GM12878 (cell line): ENCODE measurements at regions not wholly inside any gene's neighbourhood (a gene's known extent, or its start where the extent isn't known, plus 50 kb on each side); places are given as distances from the start of the nearest gene placed in this dataset.

ENCODE experiments used
- ATAC-seq: fragments of 200-7000 bp; cut with Tn5 transposase; 3 replicates; pipeline ENCODE4 v1.9.1; 2020; ENCODE audit warnings: mild to moderate bottlenecking, moderate library complexity
- BruUV-seq: library from RNA; stranded (reverse); fragments of 400-500 nt; replicated peaks from 2 replicates; lab custom pipeline; 2021; lab: Mats Ljungman, UMichigan
- CTCF ChIA-PET: fragments of 300-600 bp; sonication (Branson Sonifier 250); formaldehyde crosslinking; extraction: SDS; loops from one replicate; lab custom pipeline; 2021; ENCODE audit warnings: inconsistent platforms; lab: Yijun Ruan, JAX
- POLR2A ChIA-PET: fragments of 350-600 bp; formaldehyde crosslinking; extraction: SDS; loops from one replicate; lab custom pipeline; 2021; ENCODE audit warnings: inconsistent platforms; lab: Charles Lee
- RAD21 ChIA-PET: fragments of 300-600 bp; sonication (Branson Sonifier 250); formaldehyde crosslinking; loops from one replicate; lab custom pipeline; 2023; ENCODE audit warnings: antibody characterized with exemption; ENCODE audit not compliant: unreplicated experiment; lab: Charles Lee
- SMC1A ChIA-PET: fragments of 300-600 bp; sonication (Branson Sonifier 250); formaldehyde crosslinking; loops from one replicate; lab custom pipeline; 2023; ENCODE audit not compliant: unreplicated experiment, uncharacterized antibody; lab: Charles Lee
- DNase-seq: peaks from one replicate; pipeline ENCODE4 v3.0.0-alpha.2; 2011; ENCODE audit warnings: low read depth, low spot score
- FAIRE-seq: peaks from 3 replicates; lab custom pipeline; 2011; peaks lifted over from hg19 to GRCh38; lab: Jason Lieb, UNC
- H2AFZ ChIP-seq: 2 replicates; pipeline ENCODE4 v1.6.0; 2011; ENCODE audit warnings: low read depth, low read length, control low read depth; ENCODE audit not compliant: control insufficient read depth
- H3K27ac ChIP-seq: 2 replicates; pipeline ENCODE4 v1.5.1; 2011; ENCODE audit warnings: control low read depth; ENCODE audit not compliant: control insufficient read depth, insufficient read depth
- H3K27me3 ChIP-seq, 2 experiments: replicated peaks in 1 of 2; 2 replicates each; pipeline versions ENCODE4 v1.6.0 to v1.6.1; 2011; ENCODE audit warnings: low read length in 1 of 2; ENCODE audit not compliant: control insufficient read depth in 2 of 2, insufficient read depth in 2 of 2
- H3K36me3 ChIP-seq, 2 experiments: 2 replicates each; pipeline ENCODE4 v1.5.1; 2011; ENCODE audit warnings: low read length in 1 of 2; ENCODE audit not compliant: control insufficient read depth in 2 of 2, insufficient read depth in 2 of 2
- H3K4me1 ChIP-seq: 2 replicates; pipeline ENCODE4 v1.6.1; 2011; ENCODE audit warnings: mild to moderate bottlenecking, low read length, moderate library complexity, mixed read lengths; ENCODE audit not compliant: control insufficient read depth, insufficient read depth
- H3K4me2 ChIP-seq: 2 replicates; pipeline ENCODE4 v1.6.0; 2011; ENCODE audit warnings: control low read depth; ENCODE audit not compliant: control insufficient read depth, insufficient read depth
- H3K4me3 ChIP-seq: fragments of 200-600 bp; sonication (generic); 2 replicates; pipeline ENCODE4 v1.5.1; 2016
- H3K79me2 ChIP-seq: 2 replicates; pipeline ENCODE4 v1.6.0; 2011; ENCODE audit warnings: low read length; ENCODE audit not compliant: control insufficient read depth, insufficient read depth
- H3K9ac ChIP-seq: 2 replicates; pipeline ENCODE4 v1.8.0; 2011; ENCODE audit warnings: low read length, control low read depth, mixed read lengths; ENCODE audit not compliant: control insufficient read depth, insufficient read depth
- H3K9me3 ChIP-seq: replicated peaks from 3 replicates; pipeline ENCODE4 v1.5.1; 2011; ENCODE audit warnings: mild to moderate bottlenecking, low read length; ENCODE audit not compliant: control insufficient read depth, insufficient read depth
- H4K20me1 ChIP-seq: 2 replicates; pipeline ENCODE4 v1.6.0; 2011; ENCODE audit not compliant: control insufficient read depth, insufficient read depth
- CBFB ChIP-seq: IDR thresholded peaks from 2 replicates; pipeline ENCODE4 v1.6.1; 2016; ENCODE audit warnings: antibody characterized with exemption, low read depth
- ESRRA ChIP-seq: IDR thresholded peaks from 2 replicates; pipeline ENCODE4 v1.6.1; 2012; ENCODE audit warnings: mild to moderate bottlenecking, low read length, improper control_type of control experiment
- GABPA ChIP-seq: IDR thresholded peaks from 2 replicates; pipeline ENCODE4 v1.6.1; 2014; ENCODE audit warnings: antibody characterized with exemption, low read depth, mild to moderate bottlenecking, inconsistent platforms
- GATAD2B ChIP-seq: fragments of 450-650 bp; conservative IDR thresholded peaks from 2 replicates; pipeline ENCODE4 v1.6.1; 2017; ENCODE audit warnings: low read depth, mild to moderate bottlenecking, moderate library complexity
- KAT2A ChIP-seq: conservative IDR thresholded peaks from 2 replicates; pipeline ENCODE4 v1.6.1; 2011; ENCODE audit warnings: low read depth, low read length; ENCODE audit not compliant: control insufficient read depth
- POLR2A ChIP-seq: IDR thresholded peaks from 2 replicates; pipeline ENCODE4 v1.6.1; 2011; ENCODE audit warnings: low read depth, mild to moderate bottlenecking, low read length
- RBBP5 ChIP-seq: fragments of 200-600 bp; sonication (generic); conservative IDR thresholded peaks from 2 replicates; pipeline ENCODE4 v1.6.1; 2016
- RCOR1 ChIP-seq: conservative IDR thresholded peaks from 2 replicates; pipeline ENCODE4 v1.6.1; 2012; ENCODE audit warnings: low read depth, low read length, improper control_type of control experiment
- SMARCA5 ChIP-seq: fragments of 450-650 bp; IDR thresholded peaks from 2 replicates; pipeline ENCODE4 v1.6.1; 2017; ENCODE audit warnings: mild to moderate bottlenecking
- SUPT20H ChIP-seq: IDR thresholded peaks from 2 replicates; pipeline ENCODE4 v1.6.1; 2011; ENCODE audit warnings: low read depth, mild to moderate bottlenecking, low read length, moderate library complexity, borderline replicate concordance; ENCODE audit not compliant: control insufficient read depth
- TCF12 ChIP-seq: IDR thresholded peaks from 2 replicates; pipeline ENCODE4 v1.6.1; 2011; ENCODE audit warnings: low read depth, mild to moderate bottlenecking, low read length
- WGBS: methylation state at CpG from one replicate; pipeline ENCODE4 v1.1.6; 2016; ENCODE audit warnings: low lambda C conversion rate; ENCODE audit not compliant: insufficient replicate concordance, insufficient coverage; ENCODE audit errors: missing lambda C conversion rate; 5-methylcytosine and 5-hydroxymethylcytosine counted together
- in situ Hi-C: fragments of 300-500 bp; cut with MboI; formaldehyde crosslinking; loops from 9 replicates; pipeline ENCODE4 v1.14.3; 2018; ENCODE audit warnings: mixed read lengths
- intact Hi-C: fragments of 100-400 bp; cut with micrococcal nuclease; formaldehyde crosslinking; loops from one replicate; pipeline ENCODE4 v1.14.2; 2022; ENCODE audit not compliant: unreplicated experiment
- TF ChIP-seq, protein P1 (sequence below): IDR thresholded peaks from 2 replicates; pipeline ENCODE4 v1.6.1; 2012; ENCODE audit warnings: low read depth, low read length, improper control_type of control experiment

DNA sequence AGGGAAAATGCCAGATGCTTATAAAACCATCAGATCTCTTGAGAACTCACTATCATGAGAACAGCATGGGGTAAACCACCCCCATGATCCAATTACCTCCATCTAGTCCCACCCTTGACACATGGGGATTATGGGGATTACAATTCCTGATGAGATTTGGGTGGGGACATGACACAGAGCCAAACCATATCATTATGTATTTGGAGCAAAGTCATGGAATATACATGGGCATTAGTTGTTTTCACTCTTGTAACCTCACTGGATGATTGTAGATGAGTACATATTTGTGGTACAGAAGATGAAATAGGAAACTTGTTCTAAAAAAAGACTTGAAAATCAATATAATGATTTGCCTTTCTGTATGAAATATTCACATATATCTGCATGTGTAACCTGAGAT lies 674.5 kb upstream of the BOD1L1 start (continued):
- no peak for TF ChIP-seq CBFB
- no peak for TF ChIP-seq TCF12
- no peak for TF ChIP-seq KAT2A
- TF ChIP-seq SUPT20H: no peak
- no peak for TF ChIP-seq SMARCA5
- TF ChIP-seq POLR2A: no peak
- TF ChIP-seq, all 136 proteins: peak for 0

DNA sequence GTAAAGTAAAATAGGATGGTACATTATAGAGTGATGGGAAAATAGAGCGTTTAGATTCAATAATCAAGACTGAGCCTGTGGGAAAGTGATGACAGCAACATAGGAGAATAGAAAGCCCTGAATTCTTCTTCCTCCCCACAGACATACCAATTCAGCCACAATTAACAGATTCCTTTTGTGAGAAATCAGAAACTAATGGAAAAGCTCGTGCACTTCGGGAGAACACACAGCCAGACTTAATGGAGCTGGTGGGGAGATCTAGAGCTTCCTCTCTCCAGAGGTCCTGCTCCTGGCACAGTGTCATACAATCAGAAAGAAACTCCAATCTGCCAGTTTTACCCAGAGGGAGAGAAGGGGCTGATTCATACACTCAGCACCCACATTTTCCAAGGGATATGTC lies 676.3 kb upstream of the BOD1L1 start:
- TF ChIP-seq GATAD2B: no peak
- no peak for DNase-seq
- no peaks in the 10 kb centered on the region for H3K4me1 ChIP-seq
- SMC1A ChIA-PET: no interaction called here
- CTCF ChIA-PET: interaction anchor here (0.8 kb wide), 1 partner anchor 10 kb away, joined by 3 read pairs; no protein-coding TSS in a partner anchor
- H3K79me2 ChIP-seq: no peaks in the 10 kb centered on the region
- RAD21 ChIA-PET: no interaction called here
- no peaks in the 10 kb centered on the region for H4K20me1 ChIP-seq
- BruUV-seq: no TSS peak
- no peak overlapping the region for H3K4me3 ChIP-seq
- H3K36me3 ChIP-seq: no peaks in the 10 kb centered on the region
- no peak overlapping the region for H3K4me2 ChIP-seq
- WGBS: 26% methylated on average over 3 of the region's 3 CpGs
- intact Hi-C loops: no loop called here
- FAIRE-seq: no peak
- POLR2A ChIA-PET: no interaction called here
- H3K27me3 ChIP-seq: no peaks in the 10 kb centered on the region
- H2AFZ ChIP-seq: no peak overlapping the region
- no peak overlapping the region for H3K27ac ChIP-seq
- H3K9me3 ChIP-seq: no peaks in the 10 kb centered on the region; the same call in 2 of the 3 replicates
- no peak overlapping the region for H3K9ac ChIP-seq
- no peak for ATAC-seq
- in situ Hi-C loops: no loop called here

- H4K20me1 ChIP-seq: no peaks in the 10 kb centered on the region
- POLR2A ChIA-PET: no interaction called here
- no peak overlapping the region for H3K4me3 ChIP-seq
- no peaks in the 10 kb centered on the region for H3K4me1 ChIP-seq
- FAIRE-seq (no peak), DNase-seq (no peak), ATAC-seq (no peak)
- H3K27ac ChIP-seq: no peak overlapping the region
- H2AFZ ChIP-seq: no peak overlapping the region
- H3K36me3 ChIP-seq: no peaks in the 10 kb centered on the region
- TF ChIP-seq ESRRA (no peak), GABPA (no peak), RBBP5 (no peak), CBFB (no peak), RCOR1 (no peak)
- TF ChIP-seq, protein P1, sequence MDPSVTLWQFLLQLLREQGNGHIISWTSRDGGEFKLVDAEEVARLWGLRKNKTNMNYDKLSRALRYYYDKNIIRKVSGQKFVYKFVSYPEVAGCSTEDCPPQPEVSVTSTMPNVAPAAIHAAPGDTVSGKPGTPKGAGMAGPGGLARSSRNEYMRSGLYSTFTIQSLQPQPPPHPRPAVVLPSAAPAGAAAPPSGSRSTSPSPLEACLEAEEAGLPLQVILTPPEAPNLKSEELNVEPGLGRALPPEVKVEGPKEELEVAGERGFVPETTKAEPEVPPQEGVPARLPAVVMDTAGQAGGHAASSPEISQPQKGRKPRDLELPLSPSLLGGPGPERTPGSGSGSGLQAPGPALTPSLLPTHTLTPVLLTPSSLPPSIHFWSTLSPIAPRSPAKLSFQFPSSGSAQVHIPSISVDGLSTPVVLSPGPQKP: no peak
- no peaks in the 10 kb centered on the region; the same call in 2 of the 3 replicates for H3K9me3 ChIP-seq
- no TSS peak for BruUV-seq
- SMC1A ChIA-PET: no interaction called here
- no peaks in the 10 kb centered on the region for H3K79me2 ChIP-seq
- intact Hi-C loops: no loop called here
- H3K27me3 ChIP-seq: no peaks in the 10 kb centered on the region
- in situ Hi-C loops: no loop called here
- RAD21 ChIA-PET: no interaction called here
- H3K9ac ChIP-seq: no peak overlapping the region
- CTCF ChIA-PET: interaction anchor here (1.3 kb wide), 1 partner anchor 14 kb away, joined by 3 read pairs; no protein-coding TSS in a partner anchor
- no peak overlapping the region for H3K4me2 ChIP-seq
Measured at GRCh38 chr4:14308229-14308651, 680.7 kb upstream of the BOD1L1 start.
